ENCODE measurements at regions not wholly inside any gene's neighbourhood (a gene's known extent, or its start where the extent isn't known, plus 50 kb on each side); places are given as distances from the start of the nearest gene placed in this dataset.

DNA sequence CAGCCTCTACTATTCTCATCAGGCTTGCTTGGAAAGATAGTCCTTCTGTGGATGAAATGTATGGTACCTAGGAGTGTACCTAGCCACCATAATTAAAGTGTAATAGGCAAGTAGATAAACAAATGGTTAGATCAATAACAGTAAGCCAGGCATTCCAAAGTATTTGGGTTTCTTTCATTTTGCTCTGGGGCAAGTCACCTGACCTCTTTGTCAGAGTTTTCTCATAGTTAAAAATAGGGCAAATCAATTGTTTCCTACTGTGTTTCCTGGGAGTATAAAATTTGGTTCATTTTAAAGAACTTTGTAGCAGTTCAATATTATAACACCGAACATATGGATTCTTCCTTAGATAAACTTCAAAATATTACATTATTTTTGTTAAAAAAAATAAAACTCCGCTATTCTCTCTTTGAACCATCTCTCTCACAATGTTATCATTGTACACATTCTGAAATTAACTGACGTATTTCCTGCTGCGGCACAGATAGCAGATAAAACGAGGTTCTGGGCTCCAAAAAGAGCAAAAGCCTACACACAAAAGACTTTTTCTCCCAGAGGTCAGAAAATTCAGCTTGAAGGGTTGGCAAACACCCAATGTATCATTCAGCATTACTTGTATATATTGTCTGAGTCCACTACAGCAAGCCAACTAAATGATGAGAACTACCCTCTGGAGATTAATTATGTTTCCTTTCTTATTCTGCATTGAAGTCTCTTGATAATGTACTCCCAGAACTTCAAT lies 267.9 kb downstream of the COX7C start:
- dilution Hi-C loops (cut with MboI; ENCODE audit: extremely low pct_ligation_motif_present, low sequenced_read_pairs), result no loop called here

DNA sequence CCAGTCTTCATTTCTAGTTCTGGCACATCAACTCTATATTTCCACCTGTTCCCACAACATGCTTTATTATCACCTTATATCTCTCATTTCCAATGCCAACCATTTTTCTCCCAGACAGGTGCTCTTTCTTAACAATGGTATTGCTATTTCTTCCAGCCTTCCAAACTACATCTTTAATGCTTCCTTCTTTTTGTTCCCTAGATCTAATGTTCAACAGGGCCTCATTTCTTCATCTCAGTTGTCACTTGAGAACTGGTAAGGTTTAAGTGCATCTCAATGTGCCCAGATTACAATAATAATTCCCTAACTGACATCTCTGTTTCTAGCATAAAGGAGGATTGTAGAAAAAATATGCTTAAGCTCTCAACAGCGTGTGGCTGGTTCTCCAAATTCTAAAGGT lies 272.6 kb downstream of the COX7C start:
- Histone ChIP-seq H3K4me3 (ENCODE audit: control insufficient read depth in 2 of 3, extremely low read depth in 1 of 3, insufficient read depth in 2 of 3, low read depth in 1 of 3, low read length in 3 of 3) (no peak overlapping the region), H3K36me3 (ENCODE audit: control insufficient read depth in 2 of 2, extremely low read depth in 1 of 2, insufficient read depth in 2 of 2, low read length in 2 of 2) (no peaks in the 10 kb centered on the region), H3K9me1 (ENCODE audit: control insufficient read depth, extremely low read depth, insufficient read depth, low read length) (no peaks in the 10 kb centered on the region), H3K9me3 (ENCODE audit: control insufficient read depth, low read depth, low read length) (no peaks in the 10 kb centered on the region), H3K27ac (ENCODE audit: control insufficient read depth, insufficient read depth, low read length) (no peak overlapping the region), H3K4me2 (ENCODE audit: control insufficient read depth, extremely low read depth, insufficient read depth, low read depth, low read length) (no peak overlapping the region), H3K9ac (ENCODE audit: control insufficient read depth, extremely low read depth, insufficient read depth, low read length) (no peak overlapping the region), H3K79me2 (ENCODE audit: control insufficient read depth, insufficient read depth, low read length) (no peaks in the 10 kb centered on the region), H3K4me1 (ENCODE audit: control insufficient read depth, extremely low read depth, insufficient read depth, low read length) (no peaks in the 10 kb centered on the region), H4K20me1 (ENCODE audit: control insufficient read depth, extremely low read depth, insufficient read depth, low read length) (no peaks in the 10 kb centered on the region), H3K27me3 (ENCODE audit: control insufficient read depth, extremely low read depth, insufficient read depth, low read length) (no peaks in the 10 kb centered on the region), H2AFZ (ENCODE audit: control insufficient read depth, low read length) (no peak overlapping the region)
- FAIRE-seq (no peak), DNase-seq (ENCODE audit: low read depth, low spot score) (no peak)
- no peak for TF ChIP-seq EZH2 (IDR thresholded peaks at IDR 0.05; ENCODE audit: low read length)
- TF ChIP-seq, protein P1, sequence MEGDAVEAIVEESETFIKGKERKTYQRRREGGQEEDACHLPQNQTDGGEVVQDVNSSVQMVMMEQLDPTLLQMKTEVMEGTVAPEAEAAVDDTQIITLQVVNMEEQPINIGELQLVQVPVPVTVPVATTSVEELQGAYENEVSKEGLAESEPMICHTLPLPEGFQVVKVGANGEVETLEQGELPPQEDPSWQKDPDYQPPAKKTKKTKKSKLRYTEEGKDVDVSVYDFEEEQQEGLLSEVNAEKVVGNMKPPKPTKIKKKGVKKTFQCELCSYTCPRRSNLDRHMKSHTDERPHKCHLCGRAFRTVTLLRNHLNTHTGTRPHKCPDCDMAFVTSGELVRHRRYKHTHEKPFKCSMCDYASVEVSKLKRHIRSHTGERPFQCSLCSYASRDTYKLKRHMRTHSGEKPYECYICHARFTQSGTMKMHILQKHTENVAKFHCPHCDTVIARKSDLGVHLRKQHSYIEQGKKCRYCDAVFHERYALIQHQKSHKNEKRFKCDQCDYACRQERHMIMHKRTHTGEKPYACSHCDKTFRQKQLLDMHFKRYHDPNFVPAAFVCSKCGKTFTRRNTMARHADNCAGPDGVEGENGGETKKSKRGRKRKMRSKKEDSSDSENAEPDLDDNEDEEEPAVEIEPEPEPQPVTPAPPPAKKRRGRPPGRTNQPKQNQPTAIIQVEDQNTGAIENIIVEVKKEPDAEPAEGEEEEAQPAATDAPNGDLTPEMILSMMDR (optimal IDR thresholded peaks at IDR 0.05 in 1 of 3, IDR thresholded peaks at IDR 0.05 in 1 of 3, conservative IDR thresholded peaks at IDR 0.05 in 1 of 3; ENCODE audit: extremely low read depth in 1 of 3, insufficient read depth in 2 of 3, low read length in 3 of 3), result no peak
- dilution Hi-C loops (cut with MboI; ENCODE audit: extremely low pct_ligation_motif_present, low sequenced_read_pairs), result no loop called here

More for the DNA sequence above, 267.9 kb downstream of the COX7C start:
- H3K4me2 ChIP-seq (ENCODE audit: control insufficient read depth, extremely low read depth, insufficient read depth, low read depth, low read length), result no peak overlapping the region
- H3K9me1 ChIP-seq (ENCODE audit: control insufficient read depth, extremely low read depth, insufficient read depth, low read length), result no peaks in the 10 kb centered on the region
- H2AFZ ChIP-seq (ENCODE audit: control insufficient read depth, low read length), result no peak overlapping the region
- no peaks in the 10 kb centered on the region for H3K9me3 ChIP-seq (ENCODE audit: control insufficient read depth, low read depth, low read length)
- H4K20me1 ChIP-seq (ENCODE audit: control insufficient read depth, extremely low read depth, insufficient read depth, low read length), result no peaks in the 10 kb centered on the region
- no peak overlapping the region for H3K9ac ChIP-seq (ENCODE audit: control insufficient read depth, extremely low read depth, insufficient read depth, low read length)
- no peaks in the 10 kb centered on the region for H3K27me3 ChIP-seq (ENCODE audit: control insufficient read depth, extremely low read depth, insufficient read depth, low read length)
- no peaks in the 10 kb centered on the region for H3K36me3 ChIP-seq (ENCODE audit: control insufficient read depth in 2 of 2, extremely low read depth in 1 of 2, insufficient read depth in 2 of 2, low read length in 2 of 2)
- FAIRE-seq (no peak), DNase-seq (ENCODE audit: low read depth, low spot score) (no peak)
- no peak for TF ChIP-seq EZH2 (IDR thresholded peaks at IDR 0.05; ENCODE audit: low read length)
- TF ChIP-seq, protein P1 (optimal IDR thresholded peaks at IDR 0.05 in 1 of 3, IDR thresholded peaks at IDR 0.05 in 1 of 3, conservative IDR thresholded peaks at IDR 0.05 in 1 of 3; ENCODE audit: extremely low read depth in 1 of 3, insufficient read depth in 2 of 3, low read length in 3 of 3), result no peak
- no peak overlapping the region for H3K27ac ChIP-seq (ENCODE audit: control insufficient read depth, insufficient read depth, low read length)
- H3K4me3 ChIP-seq (ENCODE audit: control insufficient read depth in 2 of 3, extremely low read depth in 1 of 3, insufficient read depth in 2 of 3, low read depth in 1 of 3, low read length in 3 of 3), result no peak overlapping the region
- no peaks in the 10 kb centered on the region for H3K79me2 ChIP-seq (ENCODE audit: control insufficient read depth, insufficient read depth, low read length)
- no peaks in the 10 kb centered on the region for H3K4me1 ChIP-seq (ENCODE audit: control insufficient read depth, extremely low read depth, insufficient read depth, low read length)
